NCI-H345 (cell line): ENCODE measurements at regions not wholly inside any gene's neighbourhood (a gene's known extent, or its start where the extent isn't known, plus 50 kb on each side); places are given as distances from the start of the nearest gene placed in this dataset.

Source experiments
- DNase-seq: peaks from one replicate; lab custom pipeline; 2025; lab: John Stamatoyannopoulos, UW

DNA sequence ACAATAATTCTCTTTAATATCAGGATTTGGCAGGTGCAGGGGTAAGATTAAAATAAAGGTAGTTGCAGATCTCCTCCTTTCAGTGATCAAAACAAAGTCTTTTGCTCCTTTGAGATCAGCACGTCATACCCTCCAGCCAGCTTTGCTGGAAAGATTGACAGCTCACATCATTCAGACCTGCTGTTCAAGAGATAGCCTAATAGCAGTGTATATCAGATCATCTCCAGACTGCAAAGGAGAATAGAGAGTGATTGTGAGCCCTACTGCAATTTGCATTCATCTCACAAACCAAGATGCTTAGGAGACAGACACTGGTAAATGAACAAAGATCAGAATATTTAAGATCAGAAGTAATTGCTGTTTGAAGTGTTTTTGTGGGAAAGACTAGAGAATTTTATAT lies 135.8 kb upstream of the DSEL start:
- DNase-seq = no peak

DNA sequence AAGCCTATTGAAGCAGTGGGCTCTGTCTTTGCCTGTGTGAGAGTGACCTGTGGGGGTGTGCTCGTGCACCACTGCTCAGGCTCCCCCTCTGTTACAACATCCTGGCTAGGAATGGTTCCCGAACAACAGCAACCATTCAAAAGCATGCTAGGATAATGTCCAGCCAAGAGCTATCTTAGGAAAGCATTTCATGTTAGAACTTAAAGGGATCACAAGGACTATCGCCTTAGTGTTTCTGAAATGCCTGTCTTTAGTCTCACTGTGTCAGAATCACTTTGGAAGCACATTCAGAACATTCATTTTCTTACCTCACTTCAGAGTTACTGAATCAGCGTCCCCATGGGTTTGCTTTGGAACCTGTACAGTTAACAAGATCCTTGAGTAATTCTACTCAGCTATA lies 134.9 kb upstream of the DSEL start:
- DNase-seq = no peak

DNA sequence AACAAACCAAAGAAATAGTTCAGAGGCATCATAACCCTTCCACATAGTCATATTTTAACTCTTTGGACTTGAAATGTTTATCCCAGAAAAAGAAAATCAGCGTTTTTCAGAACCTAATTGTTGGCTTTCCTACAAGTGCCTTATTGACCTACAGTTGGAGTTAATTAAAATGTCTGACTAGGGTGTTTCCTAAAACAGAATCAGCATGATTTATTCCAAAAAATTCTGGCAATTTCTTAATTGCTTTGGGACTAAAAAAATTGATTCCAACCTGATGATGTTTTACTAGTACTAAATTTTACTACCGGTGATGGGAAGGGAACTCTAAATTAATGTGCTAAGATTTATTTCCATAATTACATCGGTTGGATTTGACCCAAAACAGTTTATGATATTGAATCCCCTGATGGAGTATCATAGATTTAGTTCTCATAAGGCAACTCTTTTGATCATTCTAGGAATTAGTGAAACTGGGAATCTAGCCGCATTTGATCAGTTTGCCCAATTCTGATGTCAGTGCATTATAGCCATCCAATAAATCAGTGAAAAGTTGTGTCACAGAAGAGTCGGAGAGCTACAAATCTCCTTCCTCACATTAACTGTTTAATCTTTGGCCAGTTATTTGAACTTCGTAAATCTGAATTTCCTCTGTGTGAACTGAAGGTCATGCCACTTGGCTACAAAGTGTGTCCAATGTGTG lies 134.3 kb upstream of the DSEL start:
- DNase-seq = no peak

DNA sequence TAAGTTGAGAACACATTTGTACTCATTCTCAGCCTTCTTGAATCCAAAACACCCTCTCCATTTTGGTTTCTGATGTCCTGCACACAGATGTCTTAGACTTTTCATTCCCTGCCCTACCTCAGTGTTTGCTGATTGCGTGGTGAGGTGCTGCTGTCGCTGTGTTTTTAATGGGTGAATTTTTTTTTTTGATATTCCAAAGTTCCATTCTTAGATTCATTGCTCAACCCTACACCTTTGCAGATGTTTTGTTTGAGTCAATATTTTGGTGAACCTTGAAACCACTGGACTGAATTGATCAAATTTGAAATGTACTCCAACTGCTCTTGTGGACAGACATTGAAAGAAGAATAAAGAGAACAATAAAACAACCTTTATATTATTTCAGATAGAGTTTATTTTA lies 130.4 kb upstream of the DSEL start:
- no peak for DNase-seq

DNA sequence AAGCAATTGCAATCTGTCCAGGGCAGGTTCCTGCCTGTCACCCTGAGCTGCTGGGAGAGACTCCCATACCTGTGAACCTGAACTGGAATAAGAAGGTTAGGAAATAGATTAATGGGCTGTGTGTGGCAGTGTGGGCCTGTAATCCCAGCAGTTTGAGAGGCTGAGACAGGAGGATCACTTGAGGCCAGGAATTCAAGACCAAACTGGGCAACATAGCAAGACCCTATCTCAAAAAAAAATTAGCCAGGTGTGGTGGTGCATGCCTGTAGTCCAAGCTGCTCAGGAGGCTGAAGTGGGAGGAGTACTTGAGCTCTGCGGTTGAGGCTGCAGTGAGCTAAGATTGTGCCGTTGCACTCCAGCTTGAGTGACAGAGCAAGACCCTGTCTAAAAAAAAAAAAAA lies 127.7 kb upstream of the DSEL start:
- no peak for DNase-seq

DNA sequence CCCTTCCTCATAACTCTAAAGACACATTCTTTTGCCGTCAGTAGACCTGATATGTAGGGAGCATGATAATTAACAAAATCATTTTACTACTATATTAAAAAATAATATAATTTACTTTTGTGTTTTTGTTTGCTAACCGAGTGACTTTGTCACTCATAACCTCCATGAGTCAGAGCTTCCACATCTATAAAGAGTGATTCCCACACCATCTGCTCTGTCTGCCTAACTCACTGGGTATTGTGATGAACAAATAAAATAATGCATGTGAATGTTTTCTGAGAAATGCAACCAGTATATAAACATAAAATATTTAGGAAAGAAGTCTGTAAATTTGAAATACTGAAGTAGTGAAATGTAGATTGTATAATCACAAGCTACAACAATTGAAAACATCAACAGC lies 123.4 kb upstream of the DSEL start:
- no peak for DNase-seq

DNA sequence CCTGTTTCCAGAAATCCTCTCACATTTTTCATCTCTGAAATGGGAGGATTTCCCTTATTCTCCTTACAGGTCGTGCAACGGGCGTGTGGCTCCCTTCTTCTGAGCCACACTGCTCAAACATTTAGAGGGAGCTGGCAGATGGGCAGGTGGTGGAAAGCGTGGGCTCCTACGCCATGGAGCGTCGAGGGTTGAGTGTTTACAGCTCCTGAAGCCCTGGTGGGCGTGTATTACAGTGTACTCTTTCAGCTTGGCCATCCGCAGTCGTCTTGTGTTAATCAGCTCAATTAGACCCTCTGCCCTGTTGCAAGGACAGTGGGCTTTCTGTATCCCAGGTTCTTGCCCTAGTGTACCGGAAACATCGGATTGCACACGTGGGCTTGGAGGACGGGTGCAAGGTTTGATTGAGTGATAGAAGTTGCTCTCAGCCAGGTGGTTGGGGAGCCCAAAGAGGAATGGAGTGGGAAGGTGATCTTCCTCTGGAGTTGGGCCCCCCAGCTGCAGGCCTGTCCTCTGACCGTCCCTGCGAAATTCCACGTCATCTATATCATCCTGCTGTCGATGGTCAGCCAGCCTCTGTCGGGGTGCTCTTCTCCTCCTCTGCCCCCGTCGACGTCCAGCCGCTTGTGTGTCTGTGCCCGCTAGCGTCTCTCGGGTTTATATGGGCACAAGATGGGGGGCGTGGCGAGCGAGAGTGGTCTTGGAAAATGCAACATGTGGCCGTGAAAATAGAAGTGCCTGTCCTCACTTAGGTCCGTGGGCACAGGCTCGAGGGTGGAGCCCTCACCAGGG lies 120.3 kb upstream of the DSEL start:
- DNase-seq = no peak

DNA sequence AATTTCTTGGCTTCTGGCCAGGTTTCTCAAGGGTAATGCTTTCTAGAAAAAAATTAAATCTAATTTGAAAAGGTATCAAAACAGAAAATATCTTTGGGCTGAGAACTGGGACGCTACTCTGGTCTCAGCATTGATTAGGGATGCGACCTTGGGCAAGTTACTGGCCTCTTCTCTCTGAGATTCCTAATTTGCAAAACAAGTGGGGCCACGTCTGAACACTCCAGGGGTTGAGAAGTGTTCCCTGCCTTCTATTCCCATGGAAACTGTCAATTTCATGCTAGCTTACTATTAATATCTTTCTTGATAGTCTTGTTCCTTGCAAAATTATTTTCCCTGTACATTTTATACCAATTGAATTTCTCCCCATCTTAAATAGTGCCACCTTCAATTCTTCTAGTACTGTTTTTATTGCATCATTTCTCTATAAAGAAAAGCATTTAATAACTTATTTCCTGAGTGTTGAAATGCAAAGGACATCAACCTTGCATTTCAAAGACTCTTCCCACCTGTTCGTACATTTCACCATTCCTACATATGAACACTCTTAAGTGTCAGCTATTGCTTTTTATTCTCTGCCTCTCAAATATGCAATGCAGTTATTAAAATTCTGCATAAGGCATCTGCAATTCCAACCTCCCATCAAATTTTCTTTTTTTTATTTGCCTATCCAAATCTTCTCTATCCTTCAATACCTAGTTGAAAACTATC lies 118.3 kb upstream of the DSEL start:
- no peak for DNase-seq

DNA sequence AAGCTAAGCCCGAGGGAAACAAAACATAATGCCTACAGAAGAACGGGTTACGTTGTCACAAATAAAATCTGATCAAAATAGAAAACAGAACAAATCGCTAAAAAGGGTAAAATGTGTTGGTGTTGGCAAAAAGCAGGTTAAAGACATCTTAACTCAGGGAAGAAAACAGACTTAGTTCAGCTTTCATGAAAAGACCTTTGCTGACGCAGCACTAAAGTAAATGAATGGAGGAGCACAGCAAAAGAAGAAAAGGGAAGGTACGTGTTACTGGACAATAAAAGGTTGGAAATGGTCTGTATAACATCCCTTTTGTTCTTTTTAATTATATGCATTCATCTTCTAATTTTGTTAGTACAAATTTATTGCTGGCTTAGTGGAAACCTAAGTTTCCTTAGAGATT lies 117.4 kb upstream of the DSEL start:
- DNase-seq = no peak

DNA sequence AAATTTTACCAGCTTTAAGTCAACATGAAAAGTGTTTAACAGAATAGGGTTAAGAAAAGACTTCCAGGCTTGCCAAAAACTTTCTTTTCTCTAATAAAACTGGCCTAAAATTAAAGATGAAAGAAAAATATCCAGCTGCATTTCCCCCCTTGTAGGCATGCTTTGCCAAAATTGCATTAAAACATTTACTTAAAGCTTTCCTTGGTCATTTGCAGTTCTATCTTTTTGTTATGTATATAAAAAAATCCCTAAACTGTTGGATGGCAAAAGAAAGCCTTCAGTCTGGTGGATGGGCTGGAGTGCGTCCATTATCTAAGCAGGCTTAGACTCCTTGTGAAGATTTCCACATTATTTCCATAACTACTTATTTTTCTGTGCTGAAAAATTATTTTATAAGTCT lies 105.4 kb upstream of the DSEL start:
- DNase-seq = no peak

DNA sequence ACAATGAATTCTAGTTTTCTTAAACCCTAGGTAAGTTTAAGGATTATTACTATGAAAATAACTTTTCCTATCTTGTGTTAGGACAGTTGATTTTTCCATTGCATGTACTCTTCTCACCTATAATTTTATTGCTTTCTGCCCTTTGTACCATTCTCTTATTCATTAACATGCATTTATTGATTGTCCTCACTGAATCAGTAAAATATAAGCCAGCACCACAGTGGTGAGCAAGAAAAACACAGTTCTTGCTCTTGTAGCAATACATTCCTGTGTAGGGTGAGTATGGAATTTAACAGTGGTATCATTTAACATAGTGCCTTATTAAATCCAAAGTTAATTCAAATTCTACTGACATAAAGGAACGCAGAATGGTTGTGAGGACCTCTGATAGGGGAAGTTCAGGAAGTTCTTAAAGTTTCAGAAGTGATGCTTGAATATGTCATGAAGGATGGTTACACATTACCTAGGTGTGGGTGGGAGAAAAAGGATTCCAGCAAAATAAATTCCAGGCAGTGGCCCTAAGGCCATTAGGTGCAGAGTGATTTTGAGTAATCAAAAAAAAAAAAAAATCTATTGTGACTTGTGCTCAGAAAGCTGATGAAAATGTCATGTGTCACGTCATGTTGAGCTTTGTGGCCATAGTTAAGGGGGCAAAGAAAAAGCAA lies 104.7 kb upstream of the DSEL start:
- no peak for DNase-seq

DNA sequence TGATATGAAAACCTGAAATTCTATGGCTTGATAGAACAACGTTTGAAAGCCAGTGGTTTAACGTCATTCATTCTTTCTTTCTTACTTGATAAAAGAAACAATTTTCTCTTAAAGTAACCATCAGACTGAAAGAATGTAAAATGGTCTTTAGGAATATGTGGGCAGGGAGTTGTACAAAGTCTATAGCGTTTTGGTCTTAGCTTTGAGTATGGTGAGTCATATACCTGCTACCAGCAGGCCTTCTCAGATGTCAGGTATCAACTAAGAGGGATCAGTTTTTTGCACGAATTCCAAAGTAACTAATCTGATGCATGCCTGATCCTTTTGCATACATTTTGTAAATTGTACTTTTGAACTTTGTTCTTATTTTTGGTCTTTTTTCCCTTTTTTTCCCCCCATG lies 101.5 kb upstream of the DSEL start:
- no peak for DNase-seq

DNA sequence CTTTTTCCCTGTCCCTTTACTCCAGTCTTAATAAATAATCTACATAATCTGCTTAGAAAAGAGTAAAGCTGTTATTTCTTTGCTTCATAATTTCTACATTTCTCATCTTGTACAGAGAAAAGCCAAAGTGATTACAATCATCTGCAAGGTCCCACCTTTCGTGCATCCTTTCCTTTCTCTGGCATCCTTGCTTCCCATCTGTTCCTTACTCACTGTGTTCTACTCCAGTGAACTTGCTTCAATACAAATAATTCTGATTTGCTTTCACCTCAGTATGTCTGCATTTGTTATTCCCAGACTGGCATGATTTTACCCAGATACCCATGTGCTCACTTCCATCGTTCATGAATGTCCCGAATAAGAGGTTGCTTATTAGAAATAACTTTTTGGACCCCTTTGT lies 99.4 kb upstream of the DSEL start:
- no peak for DNase-seq

DNA sequence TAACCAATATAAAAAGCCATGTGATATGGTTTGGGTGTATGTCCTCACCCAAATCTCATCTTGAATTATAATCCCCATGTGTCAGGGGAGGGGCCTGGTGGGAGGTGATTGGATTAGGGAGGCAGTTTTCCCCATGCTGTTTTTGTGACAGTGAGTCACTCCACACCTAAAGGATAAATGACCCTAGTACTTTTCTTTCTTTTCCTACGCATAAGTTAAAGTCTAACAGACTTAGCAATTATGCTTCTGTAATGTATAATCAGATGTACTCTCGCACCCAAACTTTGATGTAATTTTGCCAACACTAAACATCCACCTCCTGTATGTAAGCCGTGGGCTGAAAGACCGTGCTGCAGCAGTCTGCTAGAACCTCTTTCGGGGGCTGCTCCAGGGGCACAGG lies 97.2 kb upstream of the DSEL start:
- DNase-seq = no peak

DNA sequence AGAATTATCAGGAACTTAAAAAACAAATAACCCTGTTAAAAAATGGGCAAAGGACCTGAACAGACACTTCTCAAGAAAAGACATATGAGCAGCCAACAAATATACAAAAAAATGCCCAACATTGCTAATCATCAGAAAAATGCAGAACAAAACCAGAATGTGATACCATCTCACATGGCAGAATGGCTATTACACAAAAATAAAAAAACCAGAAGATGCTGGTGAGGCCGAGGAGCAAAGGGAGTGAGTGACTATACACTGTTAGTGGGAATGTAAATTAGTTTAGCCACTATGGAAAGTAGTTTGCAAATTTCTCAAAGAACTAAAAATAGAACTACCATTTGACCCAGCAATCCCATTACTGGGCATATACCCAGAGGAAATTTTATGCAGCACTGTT lies 95.8 kb upstream of the DSEL start:
- DNase-seq = no peak

DNA sequence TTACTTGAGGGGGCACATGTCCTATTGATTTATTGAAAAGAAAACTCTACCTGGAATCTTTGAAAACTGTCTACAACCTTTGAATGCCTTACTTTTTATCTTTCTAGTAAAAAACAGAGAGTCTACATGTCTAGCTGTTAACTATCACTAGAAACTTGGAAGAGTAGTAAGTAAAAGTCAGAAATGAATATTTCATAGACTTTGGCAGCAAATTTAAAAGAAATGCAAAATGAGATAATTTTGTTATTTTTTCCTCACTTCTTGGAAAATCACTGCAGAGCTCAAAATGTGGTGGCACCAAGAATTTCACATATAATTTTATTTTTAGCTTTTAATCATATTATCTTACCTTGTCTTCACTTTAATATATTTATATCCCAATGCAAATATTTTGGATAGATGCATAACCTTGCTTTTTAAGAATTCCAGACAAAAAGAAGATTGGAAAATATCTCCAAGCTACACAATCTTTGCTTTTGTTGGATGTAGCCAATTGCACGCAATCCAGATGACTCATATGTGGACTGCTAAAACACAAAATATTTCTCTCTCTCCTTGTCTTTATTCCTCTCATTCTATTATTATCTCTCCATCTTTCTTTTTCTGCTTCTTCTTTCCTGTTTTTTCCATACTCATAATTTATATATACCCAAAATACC lies 92.2 kb upstream of the DSEL start:
- DNase-seq = no peak

DNA sequence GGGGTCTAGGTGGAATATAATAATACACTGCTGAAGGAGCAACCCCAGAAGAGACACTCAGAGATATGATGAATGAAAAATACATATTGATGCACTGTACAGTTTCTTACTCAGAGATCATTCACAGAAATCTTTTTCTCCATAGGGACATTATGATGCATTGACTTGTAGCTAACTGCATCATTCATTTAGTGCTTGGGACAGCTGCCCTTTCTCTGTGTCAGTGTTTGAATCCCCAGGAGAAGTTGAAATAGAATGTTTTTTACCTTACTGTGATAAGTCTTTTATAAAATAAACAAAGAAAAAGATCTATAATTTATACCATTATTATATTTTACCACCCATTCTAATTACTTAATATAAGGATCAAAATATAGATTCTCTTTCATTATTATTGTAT lies 91.7 kb upstream of the DSEL start:
- no peak for DNase-seq

DNA sequence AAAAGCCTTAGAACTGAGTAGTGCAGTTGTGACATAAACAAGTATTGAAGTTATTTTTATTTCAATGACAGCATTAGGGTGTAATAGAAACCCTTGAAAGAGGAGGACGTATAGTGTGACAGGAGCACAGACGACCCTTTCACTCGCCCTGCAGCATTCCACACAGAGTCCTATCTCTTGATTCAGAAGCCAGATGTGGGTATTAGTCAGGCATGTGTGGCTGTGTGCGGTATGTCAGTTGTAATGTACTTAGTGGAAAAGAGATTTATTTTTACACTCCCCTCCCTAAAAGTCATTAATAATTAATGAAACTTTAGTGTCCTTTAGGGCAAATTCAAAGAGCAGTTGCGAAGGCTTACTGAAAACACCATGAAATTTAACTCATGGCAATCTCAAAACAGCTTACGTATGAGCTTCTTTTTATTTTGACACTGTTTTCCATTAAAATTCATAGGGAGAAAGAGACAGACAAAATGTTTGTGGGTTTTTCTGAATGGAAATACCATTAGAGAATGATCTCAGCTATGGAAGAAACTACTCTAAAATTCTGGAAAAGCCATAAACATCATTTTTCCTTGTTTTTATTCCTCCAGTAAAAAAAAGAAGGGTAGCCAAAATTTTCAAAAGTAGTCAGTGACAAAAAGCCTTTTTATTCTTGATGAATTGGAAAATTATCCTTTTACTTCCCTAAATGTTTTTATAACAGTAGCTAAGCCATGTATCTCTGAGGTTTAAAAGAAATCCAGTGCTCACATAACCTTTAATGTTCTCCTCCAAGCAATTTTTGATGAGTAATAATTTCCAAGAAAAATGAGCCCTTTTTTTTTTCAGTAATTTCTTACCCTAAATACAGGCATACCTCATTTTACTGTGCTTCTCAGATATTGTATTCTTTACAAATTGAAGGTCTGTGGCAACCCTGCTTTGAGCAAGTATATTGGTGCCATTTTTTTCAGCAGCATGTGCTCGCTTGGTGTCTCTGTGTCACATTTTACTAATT lies 84.0 kb upstream of the DSEL start:
- DNase-seq = no peak

DNA sequence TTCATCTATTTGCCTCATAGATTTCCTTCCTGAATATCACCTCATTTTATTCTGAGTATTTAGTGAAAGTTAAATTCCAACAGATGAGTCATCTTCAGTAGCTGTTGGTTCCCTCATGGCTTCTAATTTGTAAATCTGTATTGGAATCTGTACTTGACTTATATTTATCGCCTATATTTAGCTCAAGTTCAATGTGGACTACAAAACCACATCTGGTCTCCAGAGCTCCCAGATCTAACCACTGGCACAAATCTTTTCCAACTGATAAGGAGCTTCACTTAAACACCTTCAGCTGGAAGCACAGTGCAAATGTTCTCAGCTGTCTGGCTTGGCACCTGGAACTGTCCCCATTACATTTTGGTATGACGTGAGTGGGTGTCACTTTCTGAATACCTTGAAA lies 82.8 kb upstream of the DSEL start:
- DNase-seq = no peak

DNA sequence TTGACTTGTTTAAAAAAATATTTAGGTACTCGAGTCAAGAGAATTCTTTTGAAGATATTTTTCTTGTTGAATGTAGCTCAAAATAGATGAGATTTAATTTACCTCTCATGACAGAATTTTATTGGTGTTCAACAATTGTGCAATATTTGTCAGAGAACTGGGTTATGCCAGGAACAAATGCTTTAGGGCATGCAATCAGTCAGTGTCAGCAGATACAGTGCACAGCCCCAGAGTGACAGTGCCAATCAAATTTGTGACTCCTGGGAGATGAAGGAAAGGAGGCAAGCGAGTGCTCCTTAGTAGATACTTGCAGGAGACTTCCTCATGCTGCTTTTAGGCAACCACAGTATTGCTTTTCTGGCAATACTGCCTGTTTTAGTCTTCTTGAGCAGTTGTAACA lies 81.2 kb upstream of the DSEL start:
- DNase-seq = no peak

DNA sequence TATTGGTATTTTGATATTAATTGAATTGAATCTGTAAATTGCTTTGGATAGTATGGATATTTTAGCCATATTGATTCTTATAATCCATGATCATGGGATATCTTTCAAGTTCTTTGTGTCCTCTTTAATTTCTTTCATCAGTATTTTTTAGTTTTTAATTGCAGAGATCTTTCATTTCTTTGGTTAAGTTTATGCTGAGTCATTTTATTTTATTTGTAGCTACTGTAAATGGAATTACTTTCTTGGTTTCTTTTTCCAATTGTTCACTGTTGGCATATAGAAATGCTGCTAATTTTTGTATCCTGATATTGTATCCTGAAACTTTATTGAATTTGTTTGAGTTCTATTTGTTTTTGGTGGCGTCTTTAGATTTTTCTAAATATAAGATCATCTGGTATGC lies 79.5 kb upstream of the DSEL start:
- DNase-seq = no peak
